ENCODE measurements at regions not wholly inside any gene's neighbourhood (a gene's known extent, or its start where the extent isn't known, plus 50 kb on each side); places are given as distances from the start of the nearest gene placed in this dataset.
"Not testable (repeated sequence)": the region's sequence is repeated elsewhere in the genome, so short reads cannot be mapped to it uniquely, and the experiment has no call there.

- DNase-seq (ENCODE audit: low spot score), result no peak
These were observed 55.5 kb downstream of the PRR15 start for GRCh38 chr7:29619111-29619510.

DNA sequence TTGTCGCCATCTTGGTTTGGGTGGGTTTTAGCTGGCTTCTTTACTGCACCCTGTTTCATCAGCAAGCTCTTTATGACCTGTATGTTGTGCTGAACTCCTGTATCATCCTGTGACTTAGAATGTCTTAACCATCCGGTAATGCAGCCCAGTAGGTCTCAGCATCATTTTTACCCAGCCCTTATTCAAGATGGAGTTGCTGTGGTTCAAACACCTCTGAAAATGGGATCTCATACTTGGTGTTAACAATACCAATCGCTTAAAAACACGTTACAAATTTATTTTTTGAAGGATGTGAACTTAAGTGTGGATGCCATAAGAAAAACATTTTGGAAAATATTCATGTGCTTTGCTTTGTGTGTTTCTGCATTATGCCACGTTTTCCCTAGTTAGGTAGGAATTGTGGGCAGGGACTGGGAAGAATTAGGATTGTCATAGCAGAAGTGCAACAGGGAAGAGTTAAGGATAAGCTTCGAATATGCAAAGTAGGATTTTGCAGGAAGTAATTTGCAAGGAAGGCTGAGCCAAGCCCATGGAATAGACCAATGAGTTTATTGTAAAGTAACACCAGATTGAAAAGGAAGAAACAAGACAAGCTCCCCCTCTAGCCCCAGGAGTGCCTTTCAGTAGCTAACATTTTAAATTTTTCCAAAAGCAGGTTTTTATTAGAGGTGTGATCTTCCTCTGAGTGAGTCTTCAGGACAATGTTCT lies 56.4 kb downstream of the PRR15 start:
- no peak for DNase-seq (ENCODE audit: low spot score)

- no peak for DNase-seq (ENCODE audit: low spot score)
These were observed 56.9 kb downstream of the PRR15 start for GRCh38 chr7:29620556-29620930.

- peak; percentile 96 for DNase-seq (ENCODE audit: low spot score)
These were observed 59.0 kb downstream of the PRR15 start for GRCh38 chr7:29622335-29623265.

DNA sequence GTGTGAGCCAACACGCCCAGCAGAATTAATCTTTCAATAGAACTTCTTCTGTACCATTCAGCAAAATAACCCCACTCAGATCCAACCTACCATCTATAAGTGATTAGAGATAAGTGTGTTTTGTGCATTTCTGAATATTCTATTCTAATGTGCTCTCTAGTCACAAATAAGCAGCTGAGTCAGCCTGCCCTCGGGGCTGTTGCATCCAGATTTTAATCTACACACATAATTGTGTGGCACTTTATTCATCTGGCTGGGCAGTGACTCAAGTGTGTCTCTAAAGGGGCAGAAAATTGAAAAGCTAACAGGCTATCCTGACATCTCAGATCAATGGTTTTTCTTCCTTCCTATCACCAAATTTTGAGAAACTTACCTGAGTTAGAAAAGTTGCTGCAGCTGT lies 60.3 kb downstream of the PRR15 start:
- no peak for DNase-seq (ENCODE audit: low spot score)

DNA sequence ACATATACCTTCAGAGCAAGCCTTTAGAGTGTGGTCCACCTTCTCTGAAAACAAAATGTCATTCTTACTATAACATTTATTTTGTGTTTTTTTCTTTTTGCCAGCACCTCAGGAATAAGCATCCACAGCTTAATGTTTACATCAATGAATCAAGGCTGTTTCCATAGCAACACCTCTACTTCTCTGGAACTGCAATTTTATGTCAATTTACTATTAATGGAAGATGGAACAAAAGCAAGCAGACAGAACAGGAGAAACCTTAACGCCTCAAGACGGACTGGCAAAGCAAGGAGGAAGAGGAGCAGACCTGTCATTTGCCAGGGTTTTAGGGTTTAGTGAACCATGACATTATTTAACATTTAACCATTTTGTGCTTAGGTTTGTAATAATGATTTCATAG lies 63.1 kb downstream of the PRR15 start:
- DNase-seq (ENCODE audit: low spot score), result no peak

- DNase-seq (ENCODE audit: low spot score), result no peak
These were observed 64.0 kb downstream of the PRR15 start for GRCh38 chr7:29627631-29628030.

GRCh38 chr7:29629507-29629906 lies 65.9 kb downstream of the PRR15 start:
- DNase-seq (ENCODE audit: low spot score), result no peak

GRCh38 chr7:29635067-29636008 lies 71.7 kb downstream of the PRR15 start:
- peak; percentile 52 for DNase-seq (ENCODE audit: low spot score)

GRCh38 chr7:29636009-29636351 lies 72.3 kb downstream of the PRR15 start:
- no peak for DNase-seq (ENCODE audit: low spot score)

DNA sequence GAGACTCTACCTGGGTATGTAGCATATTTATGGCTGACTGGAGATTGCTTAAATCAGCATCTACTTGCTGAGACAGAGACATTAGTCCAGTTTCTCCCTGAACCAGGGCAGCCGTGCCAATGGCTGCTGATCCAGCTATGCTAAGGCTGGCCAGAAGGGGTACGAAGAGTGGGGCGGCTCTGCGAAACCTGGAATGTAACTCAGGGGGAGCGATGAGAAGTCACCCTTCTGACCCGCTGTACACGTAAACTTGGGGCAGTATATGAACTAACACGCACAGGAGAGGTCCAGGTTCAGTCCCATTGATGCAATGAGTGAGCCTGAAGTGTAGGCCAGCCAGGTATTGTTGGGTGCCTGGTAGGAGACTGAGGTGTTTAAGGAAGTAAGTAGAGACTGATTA lies 73.7 kb downstream of the PRR15 start:
- DNase-seq (ENCODE audit: low spot score), result no peak

GRCh38 chr7:29638841-29639240 lies 75.2 kb downstream of the PRR15 start:
- DNase-seq (ENCODE audit: low spot score), result not testable (repeated sequence)

DNA sequence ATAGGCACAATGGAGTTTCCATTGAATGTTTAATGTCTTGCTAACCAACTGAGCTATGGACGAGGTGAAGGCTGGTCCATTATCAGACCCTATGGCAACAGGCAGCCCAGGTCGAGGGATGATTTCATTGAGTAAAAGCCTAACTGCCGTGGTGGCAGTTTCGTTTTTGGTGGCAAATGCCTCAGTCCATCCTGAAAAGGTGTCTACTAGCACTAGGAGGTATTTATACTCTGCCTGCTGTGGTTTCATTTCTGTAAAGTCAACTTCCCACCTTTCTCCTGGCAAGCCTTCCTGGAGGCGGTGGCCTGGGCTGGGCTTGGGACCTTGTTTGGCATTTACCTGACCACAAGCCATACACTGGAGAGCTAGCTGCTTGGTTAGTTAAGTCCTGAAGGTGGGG lies 75.8 kb downstream of the PRR15 start:
- DNase-seq (ENCODE audit: low spot score), result no peak

DNA sequence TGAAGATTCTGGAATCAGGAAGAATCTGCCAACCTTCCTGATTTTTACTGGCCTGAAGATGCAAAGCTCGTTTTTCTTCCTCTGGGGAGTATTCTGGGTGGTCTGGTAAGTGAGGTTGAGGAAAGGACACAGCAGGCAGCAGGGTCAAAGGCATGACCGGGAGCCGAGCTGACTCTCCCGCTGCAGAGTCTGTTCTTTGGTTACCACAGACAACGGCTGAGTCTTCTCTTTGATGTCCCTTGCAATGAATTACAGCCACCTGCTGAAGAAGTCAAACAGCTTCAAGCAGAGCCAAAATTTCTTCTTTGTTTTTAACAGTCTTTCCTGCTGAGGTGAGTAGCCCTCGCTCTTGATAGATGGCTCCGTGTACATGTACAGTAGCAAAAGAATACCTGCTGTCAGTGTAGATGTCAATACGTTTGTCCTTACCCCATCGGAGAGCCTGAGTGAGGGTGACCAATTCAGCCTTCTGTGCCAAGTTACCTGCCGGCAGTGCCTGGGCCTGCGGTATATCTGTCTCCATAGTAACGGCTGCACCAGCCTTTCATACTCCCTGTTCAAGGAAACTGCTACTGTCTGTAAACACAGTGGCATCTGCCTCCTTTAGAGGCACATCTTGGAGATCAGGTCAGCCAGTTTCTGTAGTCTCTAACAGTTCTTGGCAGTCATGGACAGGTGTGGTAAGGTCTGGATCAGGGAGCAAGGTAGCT lies 76.4 kb downstream of the PRR15 start:
- DNase-seq (ENCODE audit: low spot score), result no peak

GRCh38 chr7:29641651-29642050 lies 78.0 kb downstream of the PRR15 start:
- DNase-seq (ENCODE audit: low spot score), result no peak

DNA sequence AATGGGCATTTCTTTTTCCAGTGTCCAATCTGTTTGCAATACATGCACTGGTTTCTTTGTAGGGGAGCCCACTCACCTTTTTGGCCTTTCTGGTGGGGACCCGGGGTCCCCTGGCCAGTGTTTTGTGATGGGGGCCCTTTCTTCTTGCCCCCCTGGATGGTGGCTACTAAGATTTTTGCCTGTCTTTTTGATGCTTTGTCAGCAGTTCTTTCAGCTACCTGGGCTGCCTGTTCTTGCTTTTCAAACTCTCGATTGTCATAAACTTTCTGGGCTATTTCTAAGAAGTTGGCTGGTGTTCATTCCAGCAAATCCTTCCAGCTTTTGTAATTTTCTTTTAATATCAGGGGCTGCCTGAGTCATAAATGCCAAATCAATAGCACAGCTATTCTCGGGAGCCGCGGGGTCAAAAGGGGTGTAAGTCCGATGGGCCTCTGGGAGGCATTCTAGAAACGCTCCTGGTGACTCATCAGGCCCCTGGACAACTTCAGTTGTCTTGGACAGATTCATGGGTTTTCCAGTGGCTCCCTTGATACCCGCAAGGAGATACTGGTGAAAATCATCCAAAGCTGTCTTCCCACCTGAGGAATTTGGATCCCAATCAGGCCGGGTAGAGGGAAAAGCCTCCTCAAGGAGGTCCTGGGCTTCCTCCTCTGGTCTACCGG lies 79.0 kb downstream of the PRR15 start:
- no peak for DNase-seq (ENCODE audit: low spot score)

- DNase-seq (ENCODE audit: low spot score), result not testable (repeated sequence)
These were observed 82.5 kb downstream of the PRR15 start for GRCh38 chr7:29646116-29646515.

DNA sequence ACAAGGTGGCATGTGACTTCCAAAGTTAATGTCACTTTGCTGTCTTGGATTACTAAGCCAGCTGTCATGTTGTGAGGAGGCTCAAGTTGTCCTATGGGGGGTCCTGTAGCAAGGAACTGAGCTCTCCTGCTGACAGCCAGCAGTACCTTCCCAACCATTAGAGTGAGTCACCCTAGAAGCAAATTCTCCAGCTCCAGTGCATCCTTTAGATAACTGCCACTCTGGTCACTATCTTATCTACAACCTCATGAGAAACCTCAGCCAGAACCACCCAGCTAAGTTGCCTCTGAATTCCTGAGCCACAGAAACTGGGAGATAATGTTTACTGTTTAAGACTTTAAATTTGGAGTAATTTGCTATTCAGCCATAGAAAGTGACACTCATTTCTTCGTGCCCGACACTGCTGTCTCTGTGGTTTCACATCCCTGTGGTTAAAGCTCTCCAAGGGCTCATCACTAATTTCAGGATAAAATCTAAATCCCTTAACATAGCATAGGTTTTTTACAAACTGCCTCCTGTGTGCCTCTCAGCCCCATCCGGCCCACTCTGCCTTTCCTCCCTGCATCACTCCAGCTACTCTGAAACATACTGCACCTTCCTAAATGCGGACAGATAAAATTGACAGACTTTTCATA lies 83.5 kb downstream of the PRR15 start:
- DNase-seq (ENCODE audit: low spot score), result no peak

DNA sequence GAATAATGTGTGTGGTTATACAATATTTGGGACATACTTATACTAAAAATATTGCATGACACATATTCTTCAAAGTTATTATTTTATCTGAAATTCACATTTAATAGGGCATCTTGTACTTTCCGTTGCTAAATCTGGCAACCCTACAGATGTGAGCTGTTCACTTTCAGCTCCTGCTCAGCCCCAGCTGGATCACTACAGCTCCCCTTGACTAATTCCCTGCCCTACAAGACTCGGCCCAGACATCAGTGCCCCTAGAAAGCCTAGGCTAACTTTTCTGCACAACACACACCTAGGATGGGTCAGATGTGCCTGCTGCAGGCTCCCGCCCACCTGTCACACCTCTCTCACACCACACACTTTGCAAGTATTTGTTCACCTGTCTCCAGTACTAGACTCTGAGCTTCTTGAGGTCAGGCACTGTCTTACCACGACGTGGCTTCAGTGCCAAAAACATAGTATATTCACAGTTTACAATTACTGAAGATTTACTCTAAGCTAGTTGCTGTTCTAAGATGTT lies 84.1 kb downstream of the PRR15 start:
- DNase-seq (ENCODE audit: low spot score), result not testable (repeated sequence)

- DNase-seq (ENCODE audit: low spot score), result no peak
These were observed 85.5 kb downstream of the PRR15 start for GRCh38 chr7:29649028-29649716.
